ENCODE measurements at regions not wholly inside any gene's neighbourhood (a gene's known extent, or its start where the extent isn't known, plus 50 kb on each side); places are given as distances from the start of the nearest gene placed in this dataset.
A peak's percentile ranks its signal among the peaks of the same experiment; 100 is the strongest.

GRCh38 chr1:184813528-184814089, 59.0 kb upstream of the EDEM3 start:
- no peak for DNase-seq

GRCh38 chr1:184811439-184812111, 56.9 kb upstream of the EDEM3 start:
- no peak for DNase-seq

GRCh38 chr1:184810735-184811343, 56.2 kb upstream of the EDEM3 start:
- no peak for DNase-seq

DNA sequence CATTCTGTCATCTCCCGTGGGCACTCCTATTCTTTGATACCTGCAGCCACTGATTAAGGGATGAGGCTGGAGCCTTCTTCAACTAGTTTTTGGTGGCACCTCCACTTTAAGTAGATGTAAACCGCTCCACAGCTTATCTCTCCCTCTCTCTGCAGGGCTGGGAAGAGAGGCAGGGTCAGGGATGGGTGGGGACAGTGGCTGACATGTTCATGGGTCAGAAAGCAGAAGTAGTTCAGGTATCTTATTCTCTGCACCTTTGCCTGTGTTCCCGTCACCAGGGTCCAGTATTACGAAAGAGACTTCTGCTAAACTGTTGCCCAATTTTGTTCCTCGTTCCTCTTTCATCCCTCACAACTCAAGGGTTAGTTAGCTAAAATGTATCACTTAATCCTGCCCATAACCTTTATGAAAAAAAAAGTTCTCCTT, 51.7 kb upstream of the EDEM3 start:
- DNase-seq, result no peak

DNA sequence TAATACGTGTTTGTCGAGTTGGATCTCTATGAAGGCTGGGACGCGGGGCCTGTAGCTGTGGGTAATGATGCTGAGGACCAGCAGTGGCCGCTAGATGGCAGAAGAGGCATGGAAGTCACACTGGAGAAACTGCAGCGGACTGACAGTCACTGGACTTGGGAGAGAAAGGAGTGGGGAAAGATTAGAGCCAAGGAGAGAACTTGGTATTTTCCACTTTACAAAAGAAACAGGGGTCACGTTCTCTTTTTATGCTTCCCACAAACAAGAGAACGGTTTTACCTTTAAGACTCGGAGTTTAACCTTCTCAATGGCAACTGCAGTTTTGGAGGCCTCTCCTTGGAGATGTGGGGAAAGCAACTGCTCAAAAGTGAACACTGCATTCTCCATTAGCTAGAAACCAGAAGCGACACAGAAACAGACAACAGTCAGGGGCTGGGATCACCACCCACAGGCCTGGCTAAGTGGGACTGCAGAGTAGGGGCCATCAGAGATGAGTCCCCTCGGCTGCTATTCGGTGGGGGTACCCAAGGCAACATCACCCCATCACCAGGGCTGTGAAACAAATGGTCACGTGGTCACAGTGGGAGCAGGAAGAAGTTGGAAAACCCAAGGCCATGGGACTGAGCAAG, 51.1 kb upstream of the EDEM3 start:
- DNase-seq, result peak; percentile 92
